ENCODE measurements at regions not wholly inside any gene's neighbourhood (a gene's known extent, or its start where the extent isn't known, plus 50 kb on each side); places are given as distances from the start of the nearest gene placed in this dataset.

DNA sequence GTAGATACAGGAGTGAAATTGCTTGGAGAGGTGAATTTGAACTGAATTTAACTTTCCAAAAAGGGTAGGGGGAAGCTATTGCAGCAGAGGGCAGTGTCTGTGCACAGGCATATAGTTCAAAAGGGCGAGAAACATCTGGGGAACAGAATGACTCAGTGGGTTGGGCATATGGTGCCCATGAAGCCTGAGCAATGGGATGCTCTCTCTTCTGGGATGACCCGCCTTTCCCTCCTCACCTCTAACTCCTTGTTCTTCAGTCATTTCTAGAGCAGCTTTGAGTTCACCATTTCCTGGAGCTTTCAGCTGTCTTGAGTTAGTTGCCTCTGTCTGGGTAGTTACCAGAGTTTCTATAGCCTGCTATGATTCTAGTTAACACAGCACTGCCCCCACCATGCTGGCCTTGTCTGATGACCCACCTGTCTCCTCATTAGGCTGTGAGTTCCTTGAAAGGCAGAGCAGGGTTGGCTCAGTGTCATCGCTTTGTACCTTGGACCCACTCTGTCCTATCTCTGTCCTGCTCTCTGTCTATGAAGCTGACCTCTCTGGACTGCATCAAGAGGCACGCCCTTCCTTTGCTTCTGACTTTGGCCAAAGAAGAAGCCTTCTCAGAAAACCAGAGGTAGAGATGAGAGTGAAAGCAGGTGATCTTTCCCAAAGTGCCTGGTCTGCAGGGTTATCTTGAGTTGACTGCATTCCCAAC is 299.6 kb upstream of the KLF4 start:
- TF ChIP-seq CTCF (IDR thresholded peaks at IDR 0.05) (no peak), POLR2A (IDR thresholded peaks at IDR 0.05) (no peak), POLR2AphosphoS5 (IDR thresholded peaks at IDR 0.05; ENCODE audit: insufficient read depth in 1 of 2, low read depth in 1 of 2) (no peak)

All from vagina (tissue), 2 donors.